Astrocyte of the cerebellum (primary cell): ENCODE measurements at regions not wholly inside any gene's neighbourhood (a gene's known extent, or its start where the extent isn't known, plus 50 kb on each side); places are given as distances from the start of the nearest gene placed in this dataset.

Experiments
- DNase-seq: peaks from one replicate; pipeline ENCODE4 v3.0.0-alpha.2; 2011; ENCODE audit warnings: low read depth
- H3K4me3 ChIP-seq: 2 replicates; pipeline ENCODE4 v1.5.1; 2011; ENCODE audit warnings: mild to moderate bottlenecking, low read depth, low read length, moderate library complexity
- in situ Hi-C: cut with HindIII; loops from 2 replicates; pipeline ENCODE4 v1.10.0; 2017; ENCODE audit warnings: low sequenced_read_pairs
- TF ChIP-seq, protein P1 (sequence below): IDR thresholded peaks from 2 replicates; pipeline ENCODE4 v1.5.1; 2012; ENCODE audit warnings: low read length, low read depth, moderate library complexity, mild to moderate bottlenecking; ENCODE audit errors: missing control alignments

DNA sequence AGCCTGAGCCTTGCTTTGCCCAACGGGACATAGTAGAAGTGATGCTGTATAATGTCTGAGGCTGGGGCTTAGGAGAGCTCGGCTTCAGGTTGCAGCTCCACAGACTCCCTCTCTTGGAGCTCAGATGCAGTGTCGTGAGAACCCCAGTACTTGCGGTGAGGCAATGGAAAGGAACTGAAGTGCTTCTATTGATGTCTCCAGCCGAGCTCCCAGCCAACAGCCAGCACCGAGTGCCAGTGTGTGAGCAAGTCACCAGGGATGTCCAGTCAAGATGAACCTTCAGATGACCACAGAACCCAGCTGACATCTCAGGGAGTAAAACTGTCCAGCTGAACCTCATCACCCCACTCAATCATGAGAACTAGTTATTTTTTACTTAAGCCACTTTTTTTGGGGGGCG lies 268.1 kb downstream of the IRF8 start:
- DNase-seq, result no peak
- in situ Hi-C loops, result no loop called here
- H3K4me3 ChIP-seq, result no peak overlapping the region
- TF ChIP-seq, protein P1, sequence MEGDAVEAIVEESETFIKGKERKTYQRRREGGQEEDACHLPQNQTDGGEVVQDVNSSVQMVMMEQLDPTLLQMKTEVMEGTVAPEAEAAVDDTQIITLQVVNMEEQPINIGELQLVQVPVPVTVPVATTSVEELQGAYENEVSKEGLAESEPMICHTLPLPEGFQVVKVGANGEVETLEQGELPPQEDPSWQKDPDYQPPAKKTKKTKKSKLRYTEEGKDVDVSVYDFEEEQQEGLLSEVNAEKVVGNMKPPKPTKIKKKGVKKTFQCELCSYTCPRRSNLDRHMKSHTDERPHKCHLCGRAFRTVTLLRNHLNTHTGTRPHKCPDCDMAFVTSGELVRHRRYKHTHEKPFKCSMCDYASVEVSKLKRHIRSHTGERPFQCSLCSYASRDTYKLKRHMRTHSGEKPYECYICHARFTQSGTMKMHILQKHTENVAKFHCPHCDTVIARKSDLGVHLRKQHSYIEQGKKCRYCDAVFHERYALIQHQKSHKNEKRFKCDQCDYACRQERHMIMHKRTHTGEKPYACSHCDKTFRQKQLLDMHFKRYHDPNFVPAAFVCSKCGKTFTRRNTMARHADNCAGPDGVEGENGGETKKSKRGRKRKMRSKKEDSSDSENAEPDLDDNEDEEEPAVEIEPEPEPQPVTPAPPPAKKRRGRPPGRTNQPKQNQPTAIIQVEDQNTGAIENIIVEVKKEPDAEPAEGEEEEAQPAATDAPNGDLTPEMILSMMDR, result no peak

DNA sequence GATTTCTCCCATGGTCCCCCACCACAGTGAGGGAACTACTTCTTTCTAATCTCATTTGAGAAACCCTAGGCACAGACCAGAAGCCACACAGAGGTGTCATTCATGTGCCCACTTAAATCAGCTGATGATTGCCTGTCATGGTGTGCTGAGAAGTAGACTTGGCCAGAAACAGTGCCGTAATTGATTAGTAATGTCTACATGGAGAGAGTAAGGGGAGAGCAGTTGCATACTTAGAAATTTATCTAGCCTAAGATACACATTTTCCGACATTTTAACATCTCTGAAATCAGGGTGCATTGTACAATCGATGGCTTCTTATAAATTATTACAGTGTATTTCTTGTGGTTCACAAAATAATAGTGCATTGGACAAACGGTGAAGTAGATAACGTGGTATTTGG lies 271.8 kb downstream of the IRF8 start:
- in situ Hi-C loops, result no loop called here
- H3K4me3 ChIP-seq, result no peak overlapping the region
- TF ChIP-seq, protein P1, result no peak
- no peak for DNase-seq

DNA sequence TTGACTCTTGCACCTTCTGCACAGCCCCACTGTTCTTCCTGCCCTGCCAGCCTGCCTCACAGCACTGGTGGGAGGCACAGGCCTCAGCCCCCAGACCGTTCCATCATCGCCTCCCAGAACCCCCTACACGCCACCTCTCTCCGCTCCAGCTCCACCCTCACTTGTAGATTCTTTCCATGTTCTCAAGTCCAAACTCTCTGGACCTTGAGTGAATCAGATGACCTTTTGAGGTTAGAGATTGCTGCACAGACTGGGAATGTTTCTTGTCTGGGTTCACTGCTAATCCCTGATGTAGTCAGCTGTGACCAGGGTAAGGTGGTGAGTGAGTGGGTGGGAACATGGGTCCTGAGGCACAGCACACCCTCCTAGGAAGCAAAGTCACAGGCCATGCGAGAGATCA lies 272.4 kb downstream of the IRF8 start:
- H3K4me3 ChIP-seq, result no peak overlapping the region
- TF ChIP-seq, protein P1, result no peak
- DNase-seq, result no peak
- in situ Hi-C loops, result no loop called here

DNA sequence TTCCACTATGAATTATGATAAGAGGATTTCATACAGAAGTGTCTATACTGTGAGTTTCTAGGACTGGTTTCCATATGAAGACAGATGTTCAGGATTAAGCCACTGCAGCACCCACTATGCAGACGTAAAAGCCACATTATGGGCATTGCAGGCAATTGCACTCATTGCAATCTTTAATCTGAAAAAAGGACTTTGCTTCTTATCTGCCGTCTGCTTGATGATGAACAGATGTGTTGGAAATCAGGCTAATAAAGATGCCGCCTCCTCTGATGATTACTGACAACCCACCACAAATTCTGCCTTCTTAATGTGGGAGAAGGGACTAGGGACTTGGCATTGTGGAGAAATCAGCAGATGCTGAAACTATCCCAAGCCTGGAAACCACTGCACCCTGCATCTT lies 276.9 kb downstream of the IRF8 start:
- in situ Hi-C loops, result loop anchor here (25.0 kb wide), 1 partner anchor 89 kb away; no protein-coding TSS in a partner anchor
- no peak overlapping the region for H3K4me3 ChIP-seq
- no peak for DNase-seq
- TF ChIP-seq, protein P1, result no peak

DNA sequence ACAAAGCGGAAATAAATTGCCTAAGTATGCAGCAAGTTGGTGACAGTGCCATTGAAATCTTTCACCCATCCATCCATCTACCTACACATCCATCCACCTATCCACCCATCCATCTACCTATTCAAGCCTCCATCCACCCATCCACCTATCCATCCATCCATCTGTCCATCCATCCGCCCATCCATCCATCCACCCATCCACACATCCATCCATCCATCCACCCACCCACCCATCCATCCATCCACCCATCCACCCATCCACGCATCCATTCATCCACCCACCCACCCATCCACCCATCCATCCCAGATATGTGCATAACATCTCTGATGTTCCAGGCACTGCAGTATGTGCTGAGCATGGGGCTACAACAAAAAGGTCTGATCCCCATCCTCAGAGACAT lies 277.5 kb downstream of the IRF8 start:
- in situ Hi-C loops, result loop anchor here (25.0 kb wide), 1 partner anchor 89 kb away; no protein-coding TSS in a partner anchor
- DNase-seq, result no peak
- TF ChIP-seq, protein P1, result no peak
- no peak overlapping the region for H3K4me3 ChIP-seq

DNA sequence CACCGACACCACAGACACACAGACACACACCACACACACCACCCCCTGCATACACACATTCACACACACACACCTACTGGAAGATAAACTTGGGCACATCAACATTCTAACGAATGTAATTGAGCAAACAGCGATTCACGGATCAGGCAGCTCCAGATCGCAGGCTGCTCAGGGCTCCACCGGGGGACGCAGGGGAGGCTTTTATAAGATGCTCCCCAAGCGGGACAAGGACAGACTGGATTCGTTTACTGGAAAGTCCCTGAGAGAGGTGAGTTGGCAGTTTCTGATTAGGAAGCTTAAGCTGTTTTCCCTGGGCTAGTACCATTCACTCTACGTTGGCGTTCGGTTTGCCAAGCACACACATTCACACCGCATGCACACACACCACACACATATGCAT lies 281.3 kb downstream of the IRF8 start:
- DNase-seq, result no peak
- TF ChIP-seq, protein P1, result no peak
- H3K4me3 ChIP-seq, result no peak overlapping the region
- in situ Hi-C loops, result loop anchor here (25.0 kb wide), 1 partner anchor 93 kb away; no protein-coding TSS in a partner anchor

DNA sequence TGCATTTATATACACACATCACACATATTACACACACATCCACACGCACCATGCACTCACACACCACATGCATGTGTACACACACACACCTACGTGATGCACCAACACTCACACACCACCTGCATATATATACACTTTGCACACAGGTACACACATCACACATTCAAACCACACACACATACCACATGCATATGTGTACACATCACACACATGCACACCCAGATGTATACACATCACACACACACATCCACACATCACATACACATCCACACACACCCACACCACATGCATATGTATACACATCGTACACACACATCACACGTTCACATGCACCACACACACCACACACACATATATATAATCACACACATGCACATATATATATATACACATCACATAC lies 281.8 kb downstream of the IRF8 start:
- TF ChIP-seq, protein P1, result no peak
- in situ Hi-C loops, result loop anchor here (25.0 kb wide), 1 partner anchor 93 kb away; no protein-coding TSS in a partner anchor
- no peak overlapping the region for H3K4me3 ChIP-seq
- DNase-seq, result no peak
